KMS-11 (cell line): ENCODE measurements at regions not wholly inside any gene's neighbourhood (a gene's known extent, or its start where the extent isn't known, plus 50 kb on each side); places are given as distances from the start of the nearest gene placed in this dataset.

Source experiments
- H2AFZ ChIP-seq: fragments of 200-600 bp; sonication (generic); 2 replicates; pipeline ENCODE4 v1.6.1; 2016; ENCODE audit warnings: antibody characterized with exemption, mixed run types, low read depth
- H3K27ac ChIP-seq: fragments of 200-600 bp; sonication (generic); 2 replicates; pipeline ENCODE4 v1.6.1; 2016; ENCODE audit warnings: mild to moderate bottlenecking, mixed run types
- H3K27me3 ChIP-seq: fragments of 200-600 bp; sonication (generic); 2 replicates; pipeline ENCODE4 v1.6.1; 2017; ENCODE audit warnings: mild to moderate bottlenecking, low read depth, mixed run types, moderate library complexity; ENCODE audit not compliant: insufficient read depth
- H3K36me3 ChIP-seq: fragments of 200-600 bp; sonication (generic); 2 replicates; pipeline ENCODE4 v1.6.1; 2017; ENCODE audit warnings: mild to moderate bottlenecking, mixed run types; ENCODE audit not compliant: insufficient read depth
- H3K4me1 ChIP-seq: fragments of 200-600 bp; sonication (generic); 2 replicates; pipeline ENCODE4 v1.6.1; 2016; ENCODE audit warnings: mild to moderate bottlenecking, low read depth, mixed run types; ENCODE audit not compliant: poor library complexity, severe bottlenecking
- H3K4me2 ChIP-seq: fragments of 200-600 bp; sonication (generic); 2 replicates; pipeline ENCODE4 v1.7.0; 2016; ENCODE audit warnings: mild to moderate bottlenecking, mixed run types
- H3K4me3 ChIP-seq: fragments of 200-600 bp; sonication (generic); IDR thresholded peaks from 2 replicates; pipeline ENCODE4 v1.6.1; 2017; ENCODE audit warnings: low read depth, low read length, mixed read lengths; ENCODE audit not compliant: insufficient read depth
- H3K79me2 ChIP-seq: fragments of 200-600 bp; sonication (generic); 2 replicates; pipeline ENCODE4 v1.6.1; 2016; ENCODE audit warnings: low read depth, mixed run types; ENCODE audit not compliant: insufficient read depth
- H3K9ac ChIP-seq: fragments of 200-600 bp; sonication (generic); 2 replicates; pipeline ENCODE4 v1.6.1; 2016; ENCODE audit warnings: mild to moderate bottlenecking, mixed run types
- H4K20me1 ChIP-seq: fragments of 200-600 bp; sonication (generic); 2 replicates; pipeline ENCODE4 v1.6.1; 2016; ENCODE audit warnings: mild to moderate bottlenecking, mixed run types; ENCODE audit not compliant: insufficient read depth
- CTCF ChIP-seq: fragments of 200-600 bp; sonication (generic); conservative IDR thresholded peaks from 2 replicates; pipeline ENCODE4 v1.6.1; 2017; ENCODE audit warnings: low read depth, mild to moderate bottlenecking, antibody characterized with exemption, low read length, moderate library complexity, mixed read lengths

GRCh38 chr15:69685512-69686452 lies 233.2 kb downstream of the RPLP1 start:
- no peak overlapping the region for H3K4me3 ChIP-seq
- H3K4me1 ChIP-seq = no peaks in the 10 kb centered on the region
- H4K20me1 ChIP-seq = no peaks in the 10 kb centered on the region
- no peak for TF ChIP-seq CTCF
- H3K27ac ChIP-seq = no peak overlapping the region
- no peak overlapping the region for H3K9ac ChIP-seq
- H3K79me2 ChIP-seq = no peaks in the 10 kb centered on the region
- H3K4me2 ChIP-seq = no peak overlapping the region
- H2AFZ ChIP-seq = no peak overlapping the region
- H3K36me3 ChIP-seq = no peaks in the 10 kb centered on the region
- H3K27me3 ChIP-seq = no peaks in the 10 kb centered on the region

DNA sequence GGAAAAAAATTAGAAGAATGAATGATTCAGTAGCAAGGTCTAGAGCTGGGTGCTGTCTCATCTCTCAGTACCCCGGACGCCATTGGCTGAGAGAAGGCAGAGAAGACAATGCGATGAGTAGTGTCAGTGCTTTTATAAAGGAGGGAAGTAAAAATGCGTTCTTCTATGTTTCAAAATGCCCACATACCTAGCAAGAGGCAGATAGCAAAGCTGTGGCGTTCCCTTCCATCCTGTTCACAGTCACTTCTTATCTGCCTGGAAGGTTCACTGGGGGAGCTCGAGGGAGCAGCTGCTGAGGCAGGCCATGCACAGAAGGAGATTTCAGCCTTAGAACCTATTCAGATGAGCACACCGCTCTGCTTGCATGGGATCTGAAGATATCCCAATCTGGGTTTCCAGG lies 234.0 kb downstream of the RPLP1 start:
- no peak overlapping the region for H3K4me3 ChIP-seq
- no peaks in the 10 kb centered on the region for H3K36me3 ChIP-seq
- no peak overlapping the region for H3K9ac ChIP-seq
- no peaks in the 10 kb centered on the region for H3K79me2 ChIP-seq
- no peak overlapping the region for H3K4me2 ChIP-seq
- H3K27me3 ChIP-seq = no peaks in the 10 kb centered on the region
- no peak for TF ChIP-seq CTCF
- H4K20me1 ChIP-seq = no peaks in the 10 kb centered on the region
- no peak overlapping the region for H2AFZ ChIP-seq
- no peaks in the 10 kb centered on the region for H3K4me1 ChIP-seq
- no peak overlapping the region for H3K27ac ChIP-seq

DNA sequence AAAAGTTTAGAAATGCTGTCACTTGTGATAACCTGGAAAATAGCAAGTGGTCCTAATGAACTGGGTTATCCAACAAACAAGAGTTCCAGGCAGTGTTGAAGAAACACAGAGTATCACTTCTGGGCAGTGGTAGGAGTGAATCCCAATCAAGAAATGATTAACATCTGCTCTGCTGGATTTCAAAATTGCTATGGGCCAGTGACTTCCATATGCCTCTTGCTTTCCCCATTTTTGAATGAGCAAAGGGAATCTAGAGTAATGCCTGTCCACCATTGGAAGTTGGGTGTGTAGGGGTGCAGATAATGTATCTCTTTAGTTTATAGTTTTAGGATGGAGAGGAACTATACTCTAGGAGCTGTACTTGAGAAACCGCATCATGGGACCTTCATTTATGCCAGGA lies 236.5 kb downstream of the RPLP1 start:
- Histone ChIP-seq H3K27me3 (no peaks in the 10 kb centered on the region), H3K79me2 (no peaks in the 10 kb centered on the region), H3K36me3 (no peaks in the 10 kb centered on the region), H3K4me3 (no peak overlapping the region), H3K4me1 (no peaks in the 10 kb centered on the region), H4K20me1 (no peaks in the 10 kb centered on the region), H3K9ac (no peak overlapping the region), H3K27ac (no peak overlapping the region), H3K4me2 (no peak overlapping the region), H2AFZ (no peak overlapping the region)
- TF ChIP-seq CTCF = no peak

GRCh38 chr15:69691307-69692015 lies 238.8 kb downstream of the RPLP1 start:
- Histone ChIP-seq H3K4me3 (no peak overlapping the region), H3K4me1 (no peaks in the 10 kb centered on the region), H3K9ac (no peak overlapping the region), H3K27ac (no peak overlapping the region), H3K4me2 (no peak overlapping the region), H3K36me3 (no peaks in the 10 kb centered on the region), H3K27me3 (no peaks in the 10 kb centered on the region), H3K79me2 (no peaks in the 10 kb centered on the region), H2AFZ (no peak overlapping the region), H4K20me1 (no peaks in the 10 kb centered on the region)
- no peak for TF ChIP-seq CTCF
